Fibroblast of lung (primary cell): ENCODE measurements at regions not wholly inside any gene's neighbourhood (a gene's known extent, or its start where the extent isn't known, plus 50 kb on each side); places are given as distances from the start of the nearest gene placed in this dataset.

Experiments
- EZH2 ChIP-seq: IDR thresholded peaks from 2 replicates; pipeline ENCODE4 v1.5.1; 2012; ENCODE audit warnings: low read length, control low read depth, mild to moderate bottlenecking; ENCODE audit errors: missing control alignments
- TF ChIP-seq, protein P1 (sequence below), 2 donors: IDR thresholded peaks in 1 of 2; conservative IDR thresholded peaks in 1 of 2; 1 replicate in 1 of 2; 2 replicates in 1 of 2; pipeline ENCODE4 v1.5.1; 2011 to 2012; ENCODE audit warnings: low read length in 2 of 2, control low read depth in 1 of 2, inconsistent platforms in 1 of 2, low read depth in 1 of 2, mild to moderate bottlenecking in 1 of 2

- TF ChIP-seq, protein P1, sequence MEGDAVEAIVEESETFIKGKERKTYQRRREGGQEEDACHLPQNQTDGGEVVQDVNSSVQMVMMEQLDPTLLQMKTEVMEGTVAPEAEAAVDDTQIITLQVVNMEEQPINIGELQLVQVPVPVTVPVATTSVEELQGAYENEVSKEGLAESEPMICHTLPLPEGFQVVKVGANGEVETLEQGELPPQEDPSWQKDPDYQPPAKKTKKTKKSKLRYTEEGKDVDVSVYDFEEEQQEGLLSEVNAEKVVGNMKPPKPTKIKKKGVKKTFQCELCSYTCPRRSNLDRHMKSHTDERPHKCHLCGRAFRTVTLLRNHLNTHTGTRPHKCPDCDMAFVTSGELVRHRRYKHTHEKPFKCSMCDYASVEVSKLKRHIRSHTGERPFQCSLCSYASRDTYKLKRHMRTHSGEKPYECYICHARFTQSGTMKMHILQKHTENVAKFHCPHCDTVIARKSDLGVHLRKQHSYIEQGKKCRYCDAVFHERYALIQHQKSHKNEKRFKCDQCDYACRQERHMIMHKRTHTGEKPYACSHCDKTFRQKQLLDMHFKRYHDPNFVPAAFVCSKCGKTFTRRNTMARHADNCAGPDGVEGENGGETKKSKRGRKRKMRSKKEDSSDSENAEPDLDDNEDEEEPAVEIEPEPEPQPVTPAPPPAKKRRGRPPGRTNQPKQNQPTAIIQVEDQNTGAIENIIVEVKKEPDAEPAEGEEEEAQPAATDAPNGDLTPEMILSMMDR (conservative IDR thresholded peaks at IDR 0.05 in 1 of 2, IDR thresholded peaks at IDR 0.05 in 1 of 2; ENCODE audit: low read depth in 1 of 2, low read length in 2 of 2), result no peak
- TF ChIP-seq EZH2, result no peak
These were observed 139.8 kb downstream of the BCOR start for GRCh38 chrX:39957816-39958566.
